Immature natural killer cell (primary cell): ENCODE measurements at regions not wholly inside any gene's neighbourhood (a gene's known extent, or its start where the extent isn't known, plus 50 kb on each side); places are given as distances from the start of the nearest gene placed in this dataset.

Experiments
- DNase-seq, 3 donors: peaks; one replicate each; pipeline ENCODE4 v3.0.0; 2022; ENCODE audit warnings: mixed read lengths in 1 of 3
- H3K27ac Mint-ChIP-seq, 6 donors: one replicate each; pipeline ENCODE4 v1.8.0; 2020; ENCODE audit warnings: mixed read lengths in 6 of 6, mild to moderate bottlenecking in 5 of 6, inconsistent platforms in 4 of 6, moderate library complexity in 3 of 6
- H3K27me3 Mint-ChIP-seq, 3 donors: one replicate each; pipeline ENCODE4 v1.8.0; 2020 to 2021; ENCODE audit warnings: low read depth in 3 of 3, mild to moderate bottlenecking in 3 of 3, mixed read lengths in 3 of 3, moderate library complexity in 3 of 3, inconsistent platforms in 1 of 3
- H3K36me3 Mint-ChIP-seq, 3 donors: one replicate each; pipeline ENCODE4 v1.8.0; 2020; ENCODE audit warnings: mixed read lengths in 3 of 3, inconsistent platforms in 2 of 3, mild to moderate bottlenecking in 2 of 3
- H3K4me1 Mint-ChIP-seq, 2 donors: one replicate each; pipeline ENCODE4 v1.8.0; 2020; ENCODE audit warnings: inconsistent platforms in 2 of 2, mild to moderate bottlenecking in 2 of 2, mixed read lengths in 2 of 2, moderate library complexity in 1 of 2
- H3K4me3 Mint-ChIP-seq, 5 donors: one replicate each; pipeline ENCODE4 v1.8.0; 2020; ENCODE audit warnings: mild to moderate bottlenecking in 5 of 5, mixed read lengths in 5 of 5, inconsistent platforms in 3 of 5, moderate library complexity in 3 of 5
- H3K9me3 Mint-ChIP-seq, 6 donors: one replicate each; pipeline ENCODE4 v1.8.0; 2020; ENCODE audit warnings: mild to moderate bottlenecking in 6 of 6, mixed read lengths in 6 of 6, inconsistent platforms in 4 of 6, moderate library complexity in 3 of 6

GRCh38 chr9:1331546-1332038 lies 281.4 kb downstream of the DMRT2 start:
- Mint-ChIP-seq H3K4me1 (no peaks in the 10 kb centered on the region), H3K4me3 (no peak overlapping the region), H3K9me3 (no peaks in the 10 kb centered on the region), H3K36me3 (no peaks in the 10 kb centered on the region), H3K27ac (no peak overlapping the region), H3K27me3 (no peaks in the 10 kb centered on the region)
- DNase-seq: no peak

GRCh38 chr9:1332156-1332555 lies 282.0 kb downstream of the DMRT2 start:
- DNase-seq: no peak
- no peaks in the 10 kb centered on the region for H3K4me1 Mint-ChIP-seq
- H3K9me3 Mint-ChIP-seq: peaks cover 0 to 3% (median 0%) of the 10 kb centered on the region in 6 donors
- no peaks in the 10 kb centered on the region for H3K36me3 Mint-ChIP-seq
- no peaks in the 10 kb centered on the region for H3K27me3 Mint-ChIP-seq
- H3K27ac Mint-ChIP-seq: no peak overlapping the region
- H3K4me3 Mint-ChIP-seq: no peak overlapping the region

- Mint-ChIP-seq H3K4me1 (no peaks in the 10 kb centered on the region), H3K9me3 (peaks cover 0 to 4% (median 0%) of the 10 kb centered on the region in 6 donors), H3K27ac (no peak overlapping the region), H3K4me3 (no peak overlapping the region), H3K27me3 (peaks cover 0 to 2% (median 0%) of the 10 kb centered on the region in 3 donors), H3K36me3 (no peaks in the 10 kb centered on the region)
- DNase-seq: no peak
These were observed 285.0 kb downstream of the DMRT2 start for GRCh38 chr9:1335174-1335573.

GRCh38 chr9:1337169-1337568 lies 287.0 kb downstream of the DMRT2 start:
- Mint-ChIP-seq H3K4me3 (no peak overlapping the region), H3K4me1 (no peaks in the 10 kb centered on the region), H3K27me3 (peaks cover 0 to 2% (median 0%) of the 10 kb centered on the region in 3 donors), H3K36me3 (no peaks in the 10 kb centered on the region), H3K27ac (no peak overlapping the region), H3K9me3 (peaks cover 0 to 4% (median 0%) of the 10 kb centered on the region in 6 donors)
- DNase-seq: no peak

GRCh38 chr9:1340390-1340789 lies 290.2 kb downstream of the DMRT2 start:
- Mint-ChIP-seq H3K9me3 (peaks cover 0 to 8% (median 1%) of the 10 kb centered on the region in 6 donors), H3K4me1 (no peaks in the 10 kb centered on the region), H3K4me3 (no peak overlapping the region), H3K27me3 (peaks cover 2% of the 10 kb centered on the region in 3 donors), H3K27ac (no peak overlapping the region), H3K36me3 (no peaks in the 10 kb centered on the region)
- no peak for DNase-seq

- no peak overlapping the region for H3K4me3 Mint-ChIP-seq
- peaks cover 0 to 4% (median under 1%) of the 10 kb centered on the region in 6 donors for H3K9me3 Mint-ChIP-seq
- no peaks in the 10 kb centered on the region for H3K4me1 Mint-ChIP-seq
- H3K27ac Mint-ChIP-seq: no peak overlapping the region
- H3K27me3 Mint-ChIP-seq: peaks cover 0 to 3% (median 2%) of the 10 kb centered on the region in 3 donors
- no peaks in the 10 kb centered on the region for H3K36me3 Mint-ChIP-seq
- no peak for DNase-seq
These were observed 303.1 kb downstream of the DMRT2 start for GRCh38 chr9:1353291-1353690.

- DNase-seq: no peak
- Mint-ChIP-seq H3K9me3 (peaks cover 0 to 6% (median under 1%) of the 10 kb centered on the region in 6 donors), H3K27me3 (peaks cover 0 to 3% (median 2%) of the 10 kb centered on the region in 3 donors), H3K36me3 (no peaks in the 10 kb centered on the region), H3K4me3 (no peak overlapping the region), H3K27ac (no peak overlapping the region), H3K4me1 (no peaks in the 10 kb centered on the region)
These were observed 303.9 kb downstream of the DMRT2 start for GRCh38 chr9:1354086-1354485.

GRCh38 chr9:1354606-1355005 lies 304.4 kb downstream of the DMRT2 start:
- peaks cover 0 to 6% (median under 1%) of the 10 kb centered on the region in 6 donors for H3K9me3 Mint-ChIP-seq
- H3K4me1 Mint-ChIP-seq: no peaks in the 10 kb centered on the region
- no peak for DNase-seq
- no peak overlapping the region for H3K27ac Mint-ChIP-seq
- peaks cover 0 to 3% (median 2%) of the 10 kb centered on the region in 3 donors for H3K27me3 Mint-ChIP-seq
- no peaks in the 10 kb centered on the region for H3K36me3 Mint-ChIP-seq
- H3K4me3 Mint-ChIP-seq: no peak overlapping the region

- Mint-ChIP-seq H3K4me3 (no peak overlapping the region), H3K27ac (no peak overlapping the region), H3K27me3 (peaks cover 0 to 3% (median 2%) of the 10 kb centered on the region in 3 donors), H3K36me3 (no peaks in the 10 kb centered on the region), H3K4me1 (no peaks in the 10 kb centered on the region), H3K9me3 (peaks cover 0 to 6% (median under 1%) of the 10 kb centered on the region in 6 donors)
- no peak for DNase-seq
These were observed 305.5 kb downstream of the DMRT2 start for GRCh38 chr9:1355656-1356055.

GRCh38 chr9:1362845-1363244 lies 312.7 kb downstream of the DMRT2 start:
- Mint-ChIP-seq H3K36me3 (no peaks in the 10 kb centered on the region), H3K4me1 (no peaks in the 10 kb centered on the region), H3K4me3 (no peak overlapping the region), H3K27ac (no peak overlapping the region), H3K27me3 (peaks cover 0 to 6% (median 4%) of the 10 kb centered on the region in 3 donors), H3K9me3 (peaks cover 0 to 2% (median 0%) of the 10 kb centered on the region in 6 donors)
- DNase-seq: no peak

- Mint-ChIP-seq H3K27ac (no peak overlapping the region), H3K4me3 (no peak overlapping the region), H3K4me1 (no peaks in the 10 kb centered on the region), H3K27me3 (peaks cover 0 to 6% (median 4%) of the 10 kb centered on the region in 3 donors), H3K9me3 (no peaks in the 10 kb centered on the region), H3K36me3 (no peaks in the 10 kb centered on the region)
- DNase-seq: no peak
These were observed 316.1 kb downstream of the DMRT2 start for GRCh38 chr9:1366276-1366675.

- H3K4me3 Mint-ChIP-seq: no peak overlapping the region
- H3K27me3 Mint-ChIP-seq: peaks cover 0 to 4% (median 2%) of the 10 kb centered on the region in 3 donors
- no peaks in the 10 kb centered on the region for H3K36me3 Mint-ChIP-seq
- peaks cover 0 to 6% (median 0%) of the 10 kb centered on the region in 6 donors for H3K9me3 Mint-ChIP-seq
- H3K27ac Mint-ChIP-seq: no peak overlapping the region
- no peak for DNase-seq
- H3K4me1 Mint-ChIP-seq: no peaks in the 10 kb centered on the region
These were observed 319.1 kb downstream of the DMRT2 start for GRCh38 chr9:1369297-1369696.

GRCh38 chr9:1373445-1373844 lies 323.3 kb downstream of the DMRT2 start:
- peaks cover 0 to 1% (median 0%) of the 10 kb centered on the region in 3 donors for H3K27me3 Mint-ChIP-seq
- no peak for DNase-seq
- peaks cover 0 to 6% (median 0%) of the 10 kb centered on the region in 6 donors for H3K9me3 Mint-ChIP-seq
- H3K4me1 Mint-ChIP-seq: no peaks in the 10 kb centered on the region
- no peak overlapping the region for H3K4me3 Mint-ChIP-seq
- no peaks in the 10 kb centered on the region for H3K36me3 Mint-ChIP-seq
- no peak overlapping the region for H3K27ac Mint-ChIP-seq

GRCh38 chr9:1383899-1384455 lies 333.8 kb downstream of the DMRT2 start:
- Mint-ChIP-seq H3K4me3 (no peak overlapping the region), H3K4me1 (no peaks in the 10 kb centered on the region), H3K27ac (no peak overlapping the region), H3K36me3 (no peaks in the 10 kb centered on the region), H3K27me3 (peaks cover 0 to 2% (median 0%) of the 10 kb centered on the region in 3 donors), H3K9me3 (no peaks in the 10 kb centered on the region)
- no peak for DNase-seq

GRCh38 chr9:1384816-1385215 lies 334.7 kb downstream of the DMRT2 start:
- Mint-ChIP-seq H3K4me1 (no peaks in the 10 kb centered on the region), H3K36me3 (no peaks in the 10 kb centered on the region), H3K4me3 (no peak overlapping the region), H3K9me3 (no peaks in the 10 kb centered on the region), H3K27me3 (peaks cover 0 to 2% (median 0%) of the 10 kb centered on the region in 3 donors), H3K27ac (no peak overlapping the region)
- DNase-seq: no peak
